NB4 (cell line): ENCODE measurements at regions not wholly inside any gene's neighbourhood (a gene's known extent, or its start where the extent isn't known, plus 50 kb on each side); places are given as distances from the start of the nearest gene placed in this dataset.

Experiments
- CTCF ChIP-seq: IDR thresholded peaks from one replicate; pipeline ENCODE4 v1.5.1; 2012; ENCODE audit warnings: low read depth, low read length
- MYC ChIP-seq: IDR thresholded peaks from 2 replicates; pipeline ENCODE4 v1.6.1; 2011; ENCODE audit warnings: low read depth, low read length
- POLR2A ChIP-seq: IDR thresholded peaks from 2 replicates; pipeline ENCODE4 v1.6.1; 2011; ENCODE audit warnings: mild to moderate bottlenecking; ENCODE audit not compliant: insufficient read length; ENCODE audit errors: extremely low read depth

- no peak for TF ChIP-seq CTCF
- no peak for TF ChIP-seq POLR2A
- TF ChIP-seq MYC: no peak
Measured at GRCh38 chr1:189336115-189337100, 1141.3 kb downstream of the BRINP3 start.
